Calu3 (cell line): ENCODE measurements at regions not wholly inside any gene's neighbourhood (a gene's known extent, or its start where the extent isn't known, plus 50 kb on each side); places are given as distances from the start of the nearest gene placed in this dataset.

ENCODE experiments used
- BruUV-seq: library from RNA; stranded (reverse); fragments of 400-500 nt; replicated peaks from 2 replicates; lab custom pipeline; 2021; lab: Mats Ljungman, UMichigan
- CTCF ChIA-PET: fragments of 300-600 bp; sonication (Branson Sonifier 250); formaldehyde crosslinking; loops from one replicate; lab custom pipeline; 2022; ENCODE audit warnings: antibody characterized with exemption; lab: Charles Lee
- DNase-seq: peaks from one replicate; pipeline ENCODE4 v3.0.0; 2022
- H3K27ac Mint-ChIP-seq: one replicate; pipeline ENCODE4 v1.8.0; 2022; ENCODE audit warnings: mixed read lengths; ENCODE audit not compliant: unreplicated experiment
- H3K27me3 Mint-ChIP-seq: one replicate; pipeline ENCODE4 v1.8.0; 2022; ENCODE audit warnings: mixed read lengths; ENCODE audit not compliant: unreplicated experiment
- H3K36me3 Mint-ChIP-seq: one replicate; pipeline ENCODE4 v1.8.0; 2022; ENCODE audit warnings: mild to moderate bottlenecking, moderate library complexity, mixed read lengths; ENCODE audit not compliant: insufficient read depth, unreplicated experiment
- H3K4me1 Mint-ChIP-seq: one replicate; pipeline ENCODE4 v1.8.0; 2022; ENCODE audit warnings: mild to moderate bottlenecking, low read depth, mixed read lengths; ENCODE audit not compliant: unreplicated experiment
- H3K4me3 Mint-ChIP-seq: one replicate; pipeline ENCODE4 v1.8.0; 2022; ENCODE audit warnings: mild to moderate bottlenecking, low read depth, moderate library complexity, mixed read lengths; ENCODE audit not compliant: unreplicated experiment
- H3K9me3 Mint-ChIP-seq: one replicate; pipeline ENCODE4 v1.8.0; 2022; ENCODE audit warnings: low read depth, mixed read lengths; ENCODE audit not compliant: unreplicated experiment
- intact Hi-C: fragments of 100-400 bp; cut with micrococcal nuclease; formaldehyde crosslinking; loops from one replicate; pipeline ENCODE4 v1.10.0; 2022; ENCODE audit not compliant: unreplicated experiment
- TF ChIP-seq, protein P1 (sequence below): fragments of 200-600 bp; IDR thresholded peaks from one replicate; pipeline ENCODE4 v1.8.0; 2022; ENCODE audit warnings: antibody characterized with exemption; ENCODE audit not compliant: unreplicated experiment

DNA sequence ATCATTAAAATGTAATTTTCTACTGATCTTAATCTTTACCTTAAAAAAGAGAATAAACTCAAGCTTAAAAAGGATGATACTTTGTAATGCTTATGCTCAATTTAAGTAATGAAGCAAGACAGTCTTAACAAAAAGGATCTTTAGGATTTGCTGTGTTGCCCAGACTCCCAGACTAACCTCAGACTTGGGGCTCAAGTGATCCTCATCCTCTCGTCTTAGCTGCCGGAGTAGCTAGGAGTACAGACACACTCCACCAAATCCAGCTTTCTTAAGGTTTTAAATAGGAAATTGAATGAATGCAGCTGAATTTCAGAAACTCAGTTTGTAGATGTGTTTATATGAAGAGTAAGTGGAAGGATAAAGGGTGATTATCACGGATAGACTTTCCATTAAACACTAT lies 400.5 kb upstream of the DAB2 start:
- DNase-seq, result no peak
- H3K36me3 Mint-ChIP-seq, result no peaks in the 10 kb centered on the region
- no peak overlapping the region for H3K27ac Mint-ChIP-seq
- H3K27me3 Mint-ChIP-seq, result no peaks in the 10 kb centered on the region
- TF ChIP-seq, protein P1, sequence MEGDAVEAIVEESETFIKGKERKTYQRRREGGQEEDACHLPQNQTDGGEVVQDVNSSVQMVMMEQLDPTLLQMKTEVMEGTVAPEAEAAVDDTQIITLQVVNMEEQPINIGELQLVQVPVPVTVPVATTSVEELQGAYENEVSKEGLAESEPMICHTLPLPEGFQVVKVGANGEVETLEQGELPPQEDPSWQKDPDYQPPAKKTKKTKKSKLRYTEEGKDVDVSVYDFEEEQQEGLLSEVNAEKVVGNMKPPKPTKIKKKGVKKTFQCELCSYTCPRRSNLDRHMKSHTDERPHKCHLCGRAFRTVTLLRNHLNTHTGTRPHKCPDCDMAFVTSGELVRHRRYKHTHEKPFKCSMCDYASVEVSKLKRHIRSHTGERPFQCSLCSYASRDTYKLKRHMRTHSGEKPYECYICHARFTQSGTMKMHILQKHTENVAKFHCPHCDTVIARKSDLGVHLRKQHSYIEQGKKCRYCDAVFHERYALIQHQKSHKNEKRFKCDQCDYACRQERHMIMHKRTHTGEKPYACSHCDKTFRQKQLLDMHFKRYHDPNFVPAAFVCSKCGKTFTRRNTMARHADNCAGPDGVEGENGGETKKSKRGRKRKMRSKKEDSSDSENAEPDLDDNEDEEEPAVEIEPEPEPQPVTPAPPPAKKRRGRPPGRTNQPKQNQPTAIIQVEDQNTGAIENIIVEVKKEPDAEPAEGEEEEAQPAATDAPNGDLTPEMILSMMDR, result no peak
- no peaks in the 10 kb centered on the region for H3K4me1 Mint-ChIP-seq
- no peak overlapping the region for H3K4me3 Mint-ChIP-seq
- no TSS peak for BruUV-seq
- intact Hi-C loops, result no loop called here
- no peaks in the 10 kb centered on the region for H3K9me3 Mint-ChIP-seq
- CTCF ChIA-PET, result no interaction called here

DNA sequence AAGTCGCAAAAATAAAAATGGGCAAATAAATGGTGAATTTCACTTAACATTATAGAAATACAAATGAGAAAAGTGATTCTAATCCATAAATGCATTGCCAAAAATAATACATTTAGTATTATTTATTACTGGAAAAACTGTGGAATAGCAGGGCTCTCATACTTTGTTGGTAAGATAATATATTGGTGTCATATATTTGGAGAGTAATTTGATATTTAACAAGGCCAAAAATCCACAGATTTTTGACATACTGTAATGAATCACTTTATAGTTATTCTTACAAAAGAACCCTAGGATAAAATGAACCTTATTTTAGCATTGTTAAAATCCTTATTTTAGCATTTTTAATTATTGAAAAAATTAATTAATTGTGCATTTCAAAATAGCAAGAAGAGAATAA lies 397.2 kb upstream of the DAB2 start:
- H3K4me1 Mint-ChIP-seq, result no peaks in the 10 kb centered on the region
- no peak overlapping the region for H3K27ac Mint-ChIP-seq
- H3K4me3 Mint-ChIP-seq, result no peak overlapping the region
- no peaks in the 10 kb centered on the region for H3K27me3 Mint-ChIP-seq
- BruUV-seq, result no TSS peak
- no peaks in the 10 kb centered on the region for H3K36me3 Mint-ChIP-seq
- no peaks in the 10 kb centered on the region for H3K9me3 Mint-ChIP-seq
- DNase-seq, result no peak
- intact Hi-C loops, result no loop called here
- TF ChIP-seq, protein P1, result no peak
- CTCF ChIA-PET, result no interaction called here

DNA sequence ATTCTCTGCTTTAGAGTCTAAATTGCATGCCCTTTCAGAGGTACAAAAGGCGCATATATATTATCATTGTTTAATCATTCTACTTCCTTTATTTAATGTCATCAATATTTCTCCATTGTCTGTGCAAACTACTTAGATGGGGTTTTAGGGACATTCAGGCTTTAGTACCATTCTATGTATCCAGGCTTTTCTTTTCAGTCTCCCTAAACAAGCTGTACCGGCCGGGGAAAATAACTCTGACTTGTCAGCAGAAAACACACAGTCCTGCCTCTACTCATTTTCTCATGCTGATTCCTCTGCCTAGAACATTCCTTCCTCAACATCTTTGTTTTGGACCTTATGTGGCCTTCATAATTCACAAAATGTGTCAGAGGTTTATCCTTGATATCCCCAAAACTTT lies 392.1 kb upstream of the DAB2 start:
- intact Hi-C loops, result no loop called here
- no peak overlapping the region for H3K4me3 Mint-ChIP-seq
- CTCF ChIA-PET, result no interaction called here
- H3K9me3 Mint-ChIP-seq, result peaks cover 2% of the 10 kb centered on the region
- H3K27me3 Mint-ChIP-seq, result no peaks in the 10 kb centered on the region
- TF ChIP-seq, protein P1, result no peak
- H3K36me3 Mint-ChIP-seq, result no peaks in the 10 kb centered on the region
- no peak for DNase-seq
- H3K4me1 Mint-ChIP-seq, result no peaks in the 10 kb centered on the region
- no peak overlapping the region for H3K27ac Mint-ChIP-seq
- no TSS peak for BruUV-seq

DNA sequence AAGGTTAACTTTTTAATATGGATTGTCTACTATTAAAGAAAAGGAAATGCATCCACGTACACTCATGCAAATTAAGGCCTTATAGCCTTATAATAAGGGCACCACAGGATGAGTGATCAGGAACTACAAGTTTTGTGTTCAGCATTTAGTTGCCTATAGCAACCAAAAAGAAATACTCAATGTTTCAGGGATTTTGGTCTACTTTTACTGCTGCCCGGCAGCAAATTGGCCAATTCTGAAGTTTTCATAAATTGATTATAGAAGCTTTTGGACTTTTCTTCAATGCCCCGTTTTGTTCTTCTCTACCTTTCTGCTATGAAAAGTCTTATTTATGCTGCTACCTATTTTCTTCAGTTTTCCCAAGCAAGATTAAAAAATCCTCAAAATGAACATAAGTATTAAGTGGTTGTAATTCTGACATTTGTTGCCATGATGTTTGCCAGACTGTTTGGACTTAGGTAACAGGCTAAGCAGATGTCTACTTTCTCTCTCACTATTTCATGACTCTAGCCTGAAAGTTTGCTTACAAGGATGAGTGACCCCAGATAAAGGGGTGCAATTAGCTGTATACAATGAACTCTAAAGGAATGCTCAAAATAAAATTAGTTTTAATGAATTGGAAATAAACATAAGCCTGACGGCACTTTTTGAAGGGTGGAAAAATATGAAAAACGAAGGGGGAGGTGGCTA lies 391.5 kb upstream of the DAB2 start:
- Mint-ChIP-seq H3K27ac (no peak overlapping the region), H3K27me3 (no peaks in the 10 kb centered on the region), H3K4me1 (no peaks in the 10 kb centered on the region), H3K9me3 (peaks cover 2% of the 10 kb centered on the region), H3K36me3 (no peaks in the 10 kb centered on the region), H3K4me3 (no peak overlapping the region)
- BruUV-seq, result no TSS peak
- CTCF ChIA-PET, result no interaction called here
- no peak for DNase-seq
- intact Hi-C loops, result no loop called here
- TF ChIP-seq, protein P1, result no peak
